ENCODE measurements at regions not wholly inside any gene's neighbourhood (a gene's known extent, or its start where the extent isn't known, plus 50 kb on each side); places are given as distances from the start of the nearest gene placed in this dataset.

- Mint-ChIP-seq H3K27ac (no peak overlapping the region), H3K4me3 (no peak overlapping the region), H3K36me3 (no peaks in the 10 kb centered on the region), H3K27me3 (ENCODE audit: low read depth in 2 of 2) (no peaks in the 10 kb centered on the region), H3K9me3 (no peaks in the 10 kb centered on the region), H3K4me1 (no peaks in the 10 kb centered on the region)
- no peaks in the 10 kb centered on the region for H3K27me3 ChIP-seq (ENCODE audit: control insufficient read depth, insufficient read depth, low read length)
- H3K27ac ChIP-seq (ENCODE audit: low read length) = no peak overlapping the region
- H3K36me3 ChIP-seq (ENCODE audit: control insufficient read depth, insufficient read depth, low read length) = no peaks in the 10 kb centered on the region
- no peak for TF ChIP-seq CTCF (IDR thresholded peaks at IDR 0.05)
- no peak for DNase-seq
- no peaks in the 10 kb centered on the region for H3K4me1 ChIP-seq (ENCODE audit: control insufficient read depth, insufficient read depth, low read length)
- 86% methylated on average over 2 of the region's 2 CpGs for WGBS (ENCODE audit: insufficient coverage)
- no peaks in the 10 kb centered on the region for H3K9me3 ChIP-seq (ENCODE audit: control insufficient read depth, insufficient read depth, low read length)
- intact Hi-C loops (cut with micrococcal nuclease) = no loop called here
- ATAC-seq = no peak
- H3K4me3 ChIP-seq (ENCODE audit: low read length) = no peak overlapping the region
These were observed 305.8 kb downstream of the TSN start for GRCh38 chr2:122061206-122061605.

- 88% methylated on average over 2 of the region's 2 CpGs for WGBS (ENCODE audit: insufficient coverage)
- no peak overlapping the region for H3K27ac Mint-ChIP-seq
- no peak overlapping the region for H3K4me3 ChIP-seq (ENCODE audit: low read length)
- DNase-seq (no peak), ATAC-seq (no peak)
- no peaks in the 10 kb centered on the region for H3K27me3 ChIP-seq (ENCODE audit: control insufficient read depth, insufficient read depth, low read length)
- no peaks in the 10 kb centered on the region for H3K36me3 Mint-ChIP-seq
- H3K9me3 Mint-ChIP-seq = no peaks in the 10 kb centered on the region
- H3K9me3 ChIP-seq (ENCODE audit: control insufficient read depth, insufficient read depth, low read length) = no peaks in the 10 kb centered on the region
- H3K36me3 ChIP-seq (ENCODE audit: control insufficient read depth, insufficient read depth, low read length) = no peaks in the 10 kb centered on the region
- H3K27me3 Mint-ChIP-seq (ENCODE audit: low read depth in 2 of 2) = no peaks in the 10 kb centered on the region
- intact Hi-C loops (cut with micrococcal nuclease) = no loop called here
- no peak for TF ChIP-seq CTCF (IDR thresholded peaks at IDR 0.05)
- no peaks in the 10 kb centered on the region for H3K4me1 ChIP-seq (ENCODE audit: control insufficient read depth, insufficient read depth, low read length)
- no peak overlapping the region for H3K4me3 Mint-ChIP-seq
- H3K27ac ChIP-seq (ENCODE audit: low read length) = no peak overlapping the region
- H3K4me1 Mint-ChIP-seq = no peaks in the 10 kb centered on the region
These were observed 306.4 kb downstream of the TSN start for GRCh38 chr2:122061831-122062230.

GRCh38 chr2:122062506-122062905 lies 307.1 kb downstream of the TSN start:
- Histone ChIP-seq H3K27me3 (ENCODE audit: control insufficient read depth, insufficient read depth, low read length) (no peaks in the 10 kb centered on the region), H3K9me3 (ENCODE audit: control insufficient read depth, insufficient read depth, low read length) (no peaks in the 10 kb centered on the region), H3K27ac (ENCODE audit: low read length) (no peak overlapping the region), H3K4me3 (ENCODE audit: low read length) (no peak overlapping the region), H3K4me1 (ENCODE audit: control insufficient read depth, insufficient read depth, low read length) (no peaks in the 10 kb centered on the region), H3K36me3 (ENCODE audit: control insufficient read depth, insufficient read depth, low read length) (no peaks in the 10 kb centered on the region)
- TF ChIP-seq CTCF (IDR thresholded peaks at IDR 0.05) = no peak
- Mint-ChIP-seq H3K9me3 (no peaks in the 10 kb centered on the region), H3K4me3 (no peak overlapping the region), H3K36me3 (no peaks in the 10 kb centered on the region), H3K4me1 (no peaks in the 10 kb centered on the region), H3K27ac (no peak overlapping the region), H3K27me3 (ENCODE audit: low read depth in 2 of 2) (no peaks in the 10 kb centered on the region)
- intact Hi-C loops (cut with micrococcal nuclease) = no loop called here
- ATAC-seq = no peak
- WGBS (ENCODE audit: insufficient coverage) = 69% methylated on average over 4 of the region's 4 CpGs
- DNase-seq = no peak

GRCh38 chr2:122063716-122064115 lies 308.3 kb downstream of the TSN start:
- Histone ChIP-seq H3K9me3 (ENCODE audit: control insufficient read depth, insufficient read depth, low read length) (no peaks in the 10 kb centered on the region), H3K36me3 (ENCODE audit: control insufficient read depth, insufficient read depth, low read length) (no peaks in the 10 kb centered on the region), H3K4me1 (ENCODE audit: control insufficient read depth, insufficient read depth, low read length) (no peaks in the 10 kb centered on the region), H3K4me3 (ENCODE audit: low read length) (no peak overlapping the region), H3K27ac (ENCODE audit: low read length) (no peak overlapping the region), H3K27me3 (ENCODE audit: control insufficient read depth, insufficient read depth, low read length) (no peaks in the 10 kb centered on the region)
- Mint-ChIP-seq H3K27ac (no peak overlapping the region), H3K4me3 (no peak overlapping the region), H3K36me3 (no peaks in the 10 kb centered on the region), H3K27me3 (ENCODE audit: low read depth in 2 of 2) (no peaks in the 10 kb centered on the region), H3K9me3 (no peaks in the 10 kb centered on the region), H3K4me1 (no peaks in the 10 kb centered on the region)
- 78% methylated on average over 2 of the region's 3 CpGs for WGBS (ENCODE audit: insufficient coverage)
- intact Hi-C loops (cut with micrococcal nuclease) = no loop called here
- ATAC-seq = no peak
- TF ChIP-seq CTCF (IDR thresholded peaks at IDR 0.05) = no peak
- DNase-seq = no peak

All from natural killer cell (primary cell).